Liver (tissue), 8 donors: ENCODE measurements at regions not wholly inside any gene's neighbourhood (a gene's known extent, or its start where the extent isn't known, plus 50 kb on each side); places are given as distances from the start of the nearest gene placed in this dataset.

Experiments
- DNase-seq: peaks from one replicate; pipeline ENCODE4 v3.0.0-alpha.2; 2017; ENCODE audit warnings: low spot score
- H3K27ac ChIP-seq, 2 donors: one replicate each; pipeline ENCODE4 v1.7.0; 2013; ENCODE audit warnings: inconsistent platforms in 2 of 2, low read length in 2 of 2, control low read depth in 1 of 2, low read depth in 1 of 2, mild to moderate bottlenecking in 1 of 2
- H3K27me3 ChIP-seq, 4 donors: one replicate each; pipeline versions ENCODE4 v1.6.1 to v1.7.0; 2013; ENCODE audit warnings: low read length in 3 of 4, inconsistent platforms in 1 of 4, mild to moderate bottlenecking in 1 of 4, moderate library complexity in 1 of 4; ENCODE audit not compliant: control insufficient read depth in 4 of 4, insufficient read depth in 4 of 4
- H3K36me3 ChIP-seq, 4 donors: one replicate each; pipeline versions ENCODE4 v1.6.1 to v1.7.0; 2013; ENCODE audit warnings: low read length in 3 of 4, mild to moderate bottlenecking in 3 of 4, low read depth in 1 of 4, moderate library complexity in 1 of 4; ENCODE audit not compliant: control insufficient read depth in 4 of 4, insufficient read depth in 3 of 4
- H3K4me1 ChIP-seq, 4 donors: one replicate each; pipeline versions ENCODE4 v1.6.1 to v1.7.0; 2013; ENCODE audit warnings: low read length in 3 of 4, mild to moderate bottlenecking in 3 of 4, moderate library complexity in 1 of 4; ENCODE audit not compliant: control insufficient read depth in 4 of 4, insufficient read depth in 4 of 4
- H3K4me3 ChIP-seq, 3 donors: one replicate each; pipeline versions ENCODE4 v1.6.1 to v1.7.0; 2013; ENCODE audit warnings: low read length in 3 of 3, control low read depth in 1 of 3, low read depth in 1 of 3, mild to moderate bottlenecking in 1 of 3
- H3K9ac ChIP-seq, 2 donors: one replicate each; pipeline ENCODE4 v1.7.0; 2013; ENCODE audit warnings: low read length in 2 of 2, mild to moderate bottlenecking in 2 of 2, moderate library complexity in 2 of 2, control low read depth in 1 of 2, low read depth in 1 of 2
- H3K9me3 ChIP-seq, 4 donors: one replicate each; pipeline versions ENCODE4 v1.6.1 to v1.7.0; 2013; ENCODE audit warnings: low read length in 3 of 4; ENCODE audit not compliant: control insufficient read depth in 4 of 4
- ATF3 ChIP-seq: IDR thresholded peaks from 2 replicates; pipeline ENCODE4 v1.6.1; 2016; ENCODE audit warnings: antibody characterized with exemption
- CTCF ChIP-seq: fragments of 150-350 bp; IDR thresholded peaks from 2 replicates; pipeline ENCODE4 v1.5.1; 2017; ENCODE audit warnings: improper control_type of control experiment, low read depth, low read length; ENCODE audit not compliant: missing input control
- EGR1 ChIP-seq, 2 donors: IDR thresholded peaks; 2 replicates each; pipeline ENCODE4 v1.6.1; 2016 to 2018; ENCODE audit warnings: antibody characterized with exemption in 2 of 2, low read depth in 2 of 2
- FOXA1 ChIP-seq: IDR thresholded peaks from 2 replicates; pipeline ENCODE4 v1.6.1; 2016; ENCODE audit warnings: antibody characterized with exemption
- FOXA2 ChIP-seq: IDR thresholded peaks from 2 replicates; pipeline ENCODE4 v1.6.1; 2016; ENCODE audit warnings: antibody characterized with exemption
- GABPA ChIP-seq, 2 donors: IDR thresholded peaks in 1 of 2; conservative IDR thresholded peaks in 1 of 2; 2 replicates each; pipeline ENCODE4 v1.6.1; 2016; ENCODE audit warnings: antibody characterized with exemption in 2 of 2, mild to moderate bottlenecking in 1 of 2, moderate library complexity in 1 of 2
- HNF4G ChIP-seq: IDR thresholded peaks from 2 replicates; pipeline ENCODE4 v1.6.1; 2016; ENCODE audit warnings: antibody characterized with exemption
- JUND ChIP-seq, 2 donors: IDR thresholded peaks; 2 replicates each; pipeline ENCODE4 v1.6.1; 2016; ENCODE audit warnings: antibody characterized with exemption in 2 of 2
- MAX ChIP-seq: IDR thresholded peaks from 2 replicates; pipeline ENCODE4 v1.6.1; 2016; ENCODE audit warnings: antibody characterized with exemption
- NR2F2 ChIP-seq: IDR thresholded peaks from 2 replicates; pipeline ENCODE4 v1.6.1; 2016; ENCODE audit warnings: antibody characterized with exemption
- RAD21 ChIP-seq, 2 donors: IDR thresholded peaks; 2 replicates each; pipeline ENCODE4 v1.6.1; 2016; ENCODE audit warnings: antibody characterized with exemption in 2 of 2, mild to moderate bottlenecking in 2 of 2
- SP1 ChIP-seq: IDR thresholded peaks from 2 replicates; pipeline ENCODE4 v1.6.1; 2018; ENCODE audit warnings: antibody characterized with exemption, mild to moderate bottlenecking
- TAF1 ChIP-seq: conservative IDR thresholded peaks from 2 replicates; pipeline ENCODE4 v1.6.1; 2016; ENCODE audit warnings: antibody characterized with exemption, mild to moderate bottlenecking
- YY1 ChIP-seq: IDR thresholded peaks from 2 replicates; pipeline ENCODE4 v1.6.1; 2016; ENCODE audit warnings: antibody characterized with exemption, mild to moderate bottlenecking
- ZBTB33 ChIP-seq: IDR thresholded peaks from 2 replicates; pipeline ENCODE4 v1.6.1; 2016; ENCODE audit warnings: antibody characterized with exemption
- WGBS: extraction: QIAGEN DNeasy Blood & Tissue Kit; methylation state at CpG from one replicate; pipeline ENCODE4 v1.1.7; 2013; 5-methylcytosine and 5-hydroxymethylcytosine counted together
- donor health status: healthy.
- donor health status: healthy.
- donor health status: healthy.
- donor health status: healthy.
- donor health status: healthy.

- WGBS = 74% methylated on average over 1 of the region's 1 CpG
- TF ChIP-seq FOXA1 (no peak), EGR1 (IDR thresholded peaks at IDR 0.05; ENCODE audit: low read depth in 2 of 2) (no peak), HNF4G (no peak)
- no peak overlapping the region for H3K4me3 ChIP-seq
- no peaks in the 10 kb centered on the region for H3K4me1 ChIP-seq
- H3K36me3 ChIP-seq = no peaks in the 10 kb centered on the region
- DNase-seq = no peak
- H3K9me3 ChIP-seq = no peaks in the 10 kb centered on the region
- H3K27me3 ChIP-seq = no peaks in the 10 kb centered on the region
- no peak overlapping the region for H3K9ac ChIP-seq
- H3K27ac ChIP-seq = no peak overlapping the region
These were observed 200.4 kb upstream of the PCDH15 start for GRCh38 chr10:55001422-55001821.

GRCh38 chr10:54993148-54993547, 192.1 kb upstream of the PCDH15 start:
- WGBS = 64% methylated on average over 2 of the region's 2 CpGs
- H3K4me3 ChIP-seq = no peak overlapping the region
- DNase-seq = no peak

GRCh38 chr10:54985732-54986131, 184.7 kb upstream of the PCDH15 start:
- Histone ChIP-seq H3K4me3 (no peak overlapping the region), H3K27ac (no peak overlapping the region), H3K9ac (no peak overlapping the region), H3K9me3 (no peaks in the 10 kb centered on the region), H3K27me3 (no peaks in the 10 kb centered on the region), H3K4me1 (peaks cover 0 to 2% (median 0%) of the 10 kb centered on the region in 4 donors), H3K36me3 (no peaks in the 10 kb centered on the region)
- no peak for DNase-seq
- no peak for TF ChIP-seq NR2F2
- no peak for TF ChIP-seq HNF4G
- TF ChIP-seq EGR1 (IDR thresholded peaks at IDR 0.05; ENCODE audit: low read depth in 2 of 2) = no peak
- no peak for TF ChIP-seq GABPA (IDR thresholded peaks at IDR 0.05 in 1 of 2, conservative IDR thresholded peaks at IDR 0.05 in 1 of 2)
- TF ChIP-seq RAD21 (IDR thresholded peaks at IDR 0.05) = peak; percentile 29 to 35
- no peak for TF ChIP-seq FOXA1
- TF ChIP-seq TAF1 = no peak
- TF ChIP-seq ZBTB33 = no peak
- TF ChIP-seq CTCF = peak; percentile 37
- WGBS = 14% methylated on average over 1 of the region's 1 CpG

More at GRCh38 chr10:54993148-54993547, 192.1 kb upstream of the PCDH15 start:
- no peak for TF ChIP-seq FOXA2
- no peaks in the 10 kb centered on the region for H3K9me3 ChIP-seq
- no peak overlapping the region for H3K9ac ChIP-seq
- H3K36me3 ChIP-seq = no peaks in the 10 kb centered on the region
- H3K27ac ChIP-seq = no peak overlapping the region
- peaks cover 0 to 2% (median 0%) of the 10 kb centered on the region in 4 donors for H3K4me1 ChIP-seq
- H3K27me3 ChIP-seq = no peaks in the 10 kb centered on the region

GRCh38 chr10:54983255-54983654, 182.2 kb upstream of the PCDH15 start:
- H3K36me3 ChIP-seq = no peaks in the 10 kb centered on the region
- H3K27ac ChIP-seq = no peak overlapping the region
- H3K9me3 ChIP-seq = no peaks in the 10 kb centered on the region
- no peak overlapping the region for H3K9ac ChIP-seq
- H3K4me1 ChIP-seq = no peaks in the 10 kb centered on the region
- DNase-seq = no peak
- H3K27me3 ChIP-seq = no peaks in the 10 kb centered on the region
- TF ChIP-seq RAD21 (IDR thresholded peaks at IDR 0.05) (no peak), CTCF (no peak), ZBTB33 (no peak), GABPA (IDR thresholded peaks at IDR 0.05 in 1 of 2, conservative IDR thresholded peaks at IDR 0.05 in 1 of 2) (no peak), ATF3 (no peak), YY1 (no peak), HNF4G (no peak), NR2F2 (no peak), MAX (no peak), SP1 (no peak), TAF1 (no peak), JUND (IDR thresholded peaks at IDR 0.05) (no peak)
- no peak overlapping the region for H3K4me3 ChIP-seq
